ENCODE measurements at regions not wholly inside any gene's neighbourhood (a gene's known extent, or its start where the extent isn't known, plus 50 kb on each side); places are given as distances from the start of the nearest gene placed in this dataset.

GRCh38 chr12:58764100-58764953 lies 156.0 kb downstream of the LRIG3 start:
- TF ChIP-seq CTCF (conservative IDR thresholded peaks at IDR 0.05) (no peak), ZFX (IDR thresholded peaks at IDR 0.05) (no peak)

Data from C4-2B (cell line).